ENCODE measurements at regions not wholly inside any gene's neighbourhood (a gene's known extent, or its start where the extent isn't known, plus 50 kb on each side); places are given as distances from the start of the nearest gene placed in this dataset.

GRCh38 chr5:29230591-29230990 is 1962.9 kb upstream of the CDH6 start:
- Histone ChIP-seq H3K27ac (no peak overlapping the region), H3K27me3 (replicated peaks) (no peaks in the 10 kb centered on the region), H3K36me3 (replicated peaks) (no peaks in the 10 kb centered on the region), H3K4me3 (ENCODE audit: low read depth, low read length) (no peak overlapping the region)
- TF ChIP-seq CTCF (IDR thresholded peaks at IDR 0.05; ENCODE audit: low read depth, low read length, missing control alignments) = no peak
- in situ Hi-C loops (cut with HindIII; ENCODE audit: low pct_ligation_motif_present, low sequenced_read_pairs) = no loop called here
- DNase-seq = no peak

GRCh38 chr5:29229461-29229860 is 1964.0 kb upstream of the CDH6 start:
- no peaks in the 10 kb centered on the region for H3K27me3 ChIP-seq (replicated peaks)
- in situ Hi-C loops (cut with HindIII; ENCODE audit: low pct_ligation_motif_present, low sequenced_read_pairs) = no loop called here

GRCh38 chr5:29218138-29218537 is 1975.3 kb upstream of the CDH6 start:
- Histone ChIP-seq H3K27me3 (replicated peaks) (no peaks in the 10 kb centered on the region), H3K36me3 (replicated peaks) (no peaks in the 10 kb centered on the region), H3K4me3 (ENCODE audit: low read depth, low read length) (no peak overlapping the region), H3K27ac (no peak overlapping the region)
- no peak for TF ChIP-seq CTCF (IDR thresholded peaks at IDR 0.05; ENCODE audit: low read depth, low read length, missing control alignments)
- no peak for DNase-seq
- in situ Hi-C loops (cut with HindIII; ENCODE audit: low pct_ligation_motif_present, low sequenced_read_pairs) = no loop called here

More at GRCh38 chr5:29229461-29229860, 1964.0 kb upstream of the CDH6 start:
- Histone ChIP-seq H3K36me3 (replicated peaks) (no peaks in the 10 kb centered on the region), H3K27ac (no peak overlapping the region), H3K4me3 (ENCODE audit: low read depth, low read length) (no peak overlapping the region)
- TF ChIP-seq CTCF (IDR thresholded peaks at IDR 0.05; ENCODE audit: low read depth, low read length, missing control alignments) = no peak
- DNase-seq = no peak

GRCh38 chr5:29214839-29215238 is 1978.6 kb upstream of the CDH6 start:
- Histone ChIP-seq H3K27me3 (replicated peaks) (no peaks in the 10 kb centered on the region), H3K27ac (no peak overlapping the region), H3K4me3 (ENCODE audit: low read depth, low read length) (no peak overlapping the region), H3K36me3 (replicated peaks) (no peaks in the 10 kb centered on the region)
- in situ Hi-C loops (cut with HindIII; ENCODE audit: low pct_ligation_motif_present, low sequenced_read_pairs) = no loop called here
- TF ChIP-seq CTCF (IDR thresholded peaks at IDR 0.05; ENCODE audit: low read depth, low read length, missing control alignments) = no peak
- DNase-seq = peak; percentile 1

GRCh38 chr5:29213475-29213874 is 1980.0 kb upstream of the CDH6 start:
- in situ Hi-C loops (cut with HindIII; ENCODE audit: low pct_ligation_motif_present, low sequenced_read_pairs) = no loop called here
- DNase-seq = no peak
- TF ChIP-seq CTCF (IDR thresholded peaks at IDR 0.05; ENCODE audit: low read depth, low read length, missing control alignments) = no peak
- Histone ChIP-seq H3K36me3 (replicated peaks) (no peaks in the 10 kb centered on the region), H3K4me3 (ENCODE audit: low read depth, low read length) (no peak overlapping the region), H3K27me3 (replicated peaks) (no peaks in the 10 kb centered on the region), H3K27ac (no peak overlapping the region)

GRCh38 chr5:29208024-29208423 is 1985.5 kb upstream of the CDH6 start:
- peak; percentile 1 for DNase-seq
- Histone ChIP-seq H3K36me3 (replicated peaks) (no peaks in the 10 kb centered on the region), H3K27ac (no peak overlapping the region), H3K4me3 (ENCODE audit: low read depth, low read length) (no peak overlapping the region), H3K27me3 (replicated peaks) (no peaks in the 10 kb centered on the region)
- no peak for TF ChIP-seq CTCF (IDR thresholded peaks at IDR 0.05; ENCODE audit: low read depth, low read length, missing control alignments)
- in situ Hi-C loops (cut with HindIII; ENCODE audit: low pct_ligation_motif_present, low sequenced_read_pairs) = no loop called here

All from brain microvascular endothelial cell (primary cell).